SK-N-SH treated with all-trans-retinoic acid at 6 μM for 48 hours (cell line): ENCODE measurements at regions not wholly inside any gene's neighbourhood (a gene's known extent, or its start where the extent isn't known, plus 50 kb on each side); places are given as distances from the start of the nearest gene placed in this dataset.

Source experiments
- ARNTL ChIP-seq: fragments of 450-650 bp; formaldehyde crosslinking; IDR thresholded peaks from 2 replicates; pipeline ENCODE4 v1.5.0; 2020; ENCODE audit warnings: low read depth, mild to moderate bottlenecking, moderate library complexity, borderline replicate concordance
- CSDC2 ChIP-seq: fragments of 250-450 bp; sonication (Bioruptor Pico); IDR thresholded peaks from 2 replicates; pipeline ENCODE4 v1.5.0; 2020; ENCODE audit warnings: mild to moderate bottlenecking, moderate library complexity
- OSR1 ChIP-seq: fragments of 250-450 bp; sonication (Bioruptor Pico); IDR thresholded peaks from 2 replicates; pipeline ENCODE4 v1.8.0; 2022; ENCODE audit warnings: moderate library complexity, mild to moderate bottlenecking, inconsistent platforms
- PPARA ChIP-seq: fragments of 250-450 bp; sonication (Bioruptor Pico); IDR thresholded peaks from 2 replicates; pipeline ENCODE4 v1.5.0; 2020; ENCODE audit warnings: mild to moderate bottlenecking, borderline replicate concordance
- RARB ChIP-seq: fragments of 250-450 bp; sonication (Bioruptor Pico); IDR thresholded peaks from 2 replicates; pipeline ENCODE4 v1.8.0; 2021; ENCODE audit warnings: mild to moderate bottlenecking, moderate library complexity
- TOX ChIP-seq: fragments of 250-450 bp; sonication (Bioruptor Pico); IDR thresholded peaks from 2 replicates; pipeline ENCODE4 v1.8.0; 2021; ENCODE audit warnings: mild to moderate bottlenecking, moderate library complexity, borderline replicate concordance
- ZFP30 ChIP-seq: fragments of 450-650 bp; formaldehyde crosslinking; IDR thresholded peaks from 2 replicates; pipeline ENCODE4 v1.5.0; 2022; ENCODE audit warnings: mild to moderate bottlenecking, moderate library complexity
- ZNF565 ChIP-seq: fragments of 450-650 bp; formaldehyde crosslinking; conservative IDR thresholded peaks from 2 replicates; pipeline ENCODE4 v1.5.0; 2020; ENCODE audit warnings: low read depth, mild to moderate bottlenecking, moderate library complexity
- ZNF8 ChIP-seq: fragments of 450-650 bp; formaldehyde crosslinking; IDR thresholded peaks from 2 replicates; pipeline ENCODE4 v1.5.0; 2020; ENCODE audit warnings: mild to moderate bottlenecking, moderate library complexity
- TF ChIP-seq, protein P1 (sequence below): fragments of 250-450 bp; sonication (Bioruptor Pico); IDR thresholded peaks from 2 replicates; pipeline ENCODE4 v1.5.1; 2021; ENCODE audit warnings: mild to moderate bottlenecking, moderate library complexity
- TF ChIP-seq, protein P2 (sequence below): fragments of 250-450 bp; sonication (Bioruptor Pico); IDR thresholded peaks from 2 replicates; pipeline ENCODE4 v1.8.0; 2020; ENCODE audit warnings: mild to moderate bottlenecking, moderate library complexity, borderline replicate concordance
- TF ChIP-seq, protein P3 (sequence below): fragments of 250-450 bp; sonication (Bioruptor Pico); IDR thresholded peaks from 2 replicates; pipeline ENCODE4 v1.5.1; 2020; ENCODE audit warnings: low read depth, mild to moderate bottlenecking, moderate library complexity

DNA sequence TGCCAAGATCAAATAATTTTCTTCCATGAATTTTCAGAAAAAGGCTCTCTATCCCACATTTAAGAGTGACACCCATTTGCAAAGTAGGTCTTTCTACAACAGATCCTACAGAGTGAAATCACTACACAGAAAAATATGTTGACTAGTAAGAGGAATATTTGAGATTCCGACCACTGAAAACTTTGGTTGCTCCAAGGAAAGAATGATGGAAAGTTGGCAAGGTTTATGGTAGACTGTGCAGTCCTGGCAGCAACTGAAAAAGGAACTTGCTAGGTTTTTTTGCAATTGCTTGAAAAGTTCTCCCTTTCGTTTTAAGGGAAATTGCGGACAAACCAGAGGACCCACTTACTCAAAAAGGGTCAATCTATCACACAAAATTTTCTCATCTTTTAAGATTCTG lies 83.1 kb upstream of the TSPAN8 start:
- TF ChIP-seq OSR1 (CRISPR knock-in tag) (no peak), ZNF565 (no peak), TOX (CRISPR knock-in tag) (no peak), ZFP30 (CRISPR knock-in tag) (no peak), PPARA (CRISPR knock-in tag) (no peak), CSDC2 (CRISPR knock-in tag) (no peak), RARB (CRISPR knock-in tag) (no peak), ZNF8 (CRISPR knock-in tag) (no peak), ARNTL (no peak)
- TF ChIP-seq, protein P1, sequence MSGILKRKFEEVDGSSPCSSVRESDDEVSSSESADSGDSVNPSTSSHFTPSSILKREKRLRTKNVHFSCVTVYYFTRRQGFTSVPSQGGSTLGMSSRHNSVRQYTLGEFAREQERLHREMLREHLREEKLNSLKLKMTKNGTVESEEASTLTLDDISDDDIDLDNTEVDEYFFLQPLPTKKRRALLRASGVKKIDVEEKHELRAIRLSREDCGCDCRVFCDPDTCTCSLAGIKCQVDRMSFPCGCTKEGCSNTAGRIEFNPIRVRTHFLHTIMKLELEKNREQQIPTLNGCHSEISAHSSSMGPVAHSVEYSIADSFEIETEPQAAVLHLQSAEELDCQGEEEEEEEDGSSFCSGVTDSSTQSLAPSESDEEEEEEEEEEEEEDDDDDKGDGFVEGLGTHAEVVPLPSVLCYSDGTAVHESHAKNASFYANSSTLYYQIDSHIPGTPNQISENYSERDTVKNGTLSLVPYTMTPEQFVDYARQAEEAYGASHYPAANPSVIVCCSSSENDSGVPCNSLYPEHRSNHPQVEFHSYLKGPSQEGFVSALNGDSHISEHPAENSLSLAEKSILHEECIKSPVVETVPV (CRISPR knock-in tag): no peak
- TF ChIP-seq, protein P2, sequence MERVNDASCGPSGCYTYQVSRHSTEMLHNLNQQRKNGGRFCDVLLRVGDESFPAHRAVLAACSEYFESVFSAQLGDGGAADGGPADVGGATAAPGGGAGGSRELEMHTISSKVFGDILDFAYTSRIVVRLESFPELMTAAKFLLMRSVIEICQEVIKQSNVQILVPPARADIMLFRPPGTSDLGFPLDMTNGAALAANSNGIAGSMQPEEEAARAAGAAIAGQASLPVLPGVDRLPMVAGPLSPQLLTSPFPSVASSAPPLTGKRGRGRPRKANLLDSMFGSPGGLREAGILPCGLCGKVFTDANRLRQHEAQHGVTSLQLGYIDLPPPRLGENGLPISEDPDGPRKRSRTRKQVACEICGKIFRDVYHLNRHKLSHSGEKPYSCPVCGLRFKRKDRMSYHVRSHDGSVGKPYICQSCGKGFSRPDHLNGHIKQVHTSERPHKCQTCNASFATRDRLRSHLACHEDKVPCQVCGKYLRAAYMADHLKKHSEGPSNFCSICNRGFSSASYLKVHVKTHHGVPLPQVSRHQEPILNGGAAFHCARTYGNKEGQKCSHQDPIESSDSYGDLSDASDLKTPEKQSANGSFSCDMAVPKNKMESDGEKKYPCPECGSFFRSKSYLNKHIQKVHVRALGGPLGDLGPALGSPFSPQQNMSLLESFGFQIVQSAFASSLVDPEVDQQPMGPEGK (CRISPR knock-in tag): no peak
- TF ChIP-seq, protein P3, sequence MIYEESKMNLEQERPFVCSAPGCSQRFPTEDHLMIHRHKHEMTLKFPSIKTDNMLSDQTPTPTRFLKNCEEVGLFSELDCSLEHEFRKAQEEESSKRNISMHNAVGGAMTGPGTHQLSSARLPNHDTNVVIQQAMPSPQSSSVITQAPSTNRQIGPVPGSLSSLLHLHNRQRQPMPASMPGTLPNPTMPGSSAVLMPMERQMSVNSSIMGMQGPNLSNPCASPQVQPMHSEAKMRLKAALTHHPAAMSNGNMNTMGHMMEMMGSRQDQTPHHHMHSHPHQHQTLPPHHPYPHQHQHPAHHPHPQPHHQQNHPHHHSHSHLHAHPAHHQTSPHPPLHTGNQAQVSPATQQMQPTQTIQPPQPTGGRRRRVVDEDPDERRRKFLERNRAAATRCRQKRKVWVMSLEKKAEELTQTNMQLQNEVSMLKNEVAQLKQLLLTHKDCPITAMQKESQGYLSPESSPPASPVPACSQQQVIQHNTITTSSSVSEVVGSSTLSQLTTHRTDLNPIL (CRISPR knock-in tag): no peak
